ENCODE measurements at regions not wholly inside any gene's neighbourhood (a gene's known extent, or its start where the extent isn't known, plus 50 kb on each side); places are given as distances from the start of the nearest gene placed in this dataset.

DNA sequence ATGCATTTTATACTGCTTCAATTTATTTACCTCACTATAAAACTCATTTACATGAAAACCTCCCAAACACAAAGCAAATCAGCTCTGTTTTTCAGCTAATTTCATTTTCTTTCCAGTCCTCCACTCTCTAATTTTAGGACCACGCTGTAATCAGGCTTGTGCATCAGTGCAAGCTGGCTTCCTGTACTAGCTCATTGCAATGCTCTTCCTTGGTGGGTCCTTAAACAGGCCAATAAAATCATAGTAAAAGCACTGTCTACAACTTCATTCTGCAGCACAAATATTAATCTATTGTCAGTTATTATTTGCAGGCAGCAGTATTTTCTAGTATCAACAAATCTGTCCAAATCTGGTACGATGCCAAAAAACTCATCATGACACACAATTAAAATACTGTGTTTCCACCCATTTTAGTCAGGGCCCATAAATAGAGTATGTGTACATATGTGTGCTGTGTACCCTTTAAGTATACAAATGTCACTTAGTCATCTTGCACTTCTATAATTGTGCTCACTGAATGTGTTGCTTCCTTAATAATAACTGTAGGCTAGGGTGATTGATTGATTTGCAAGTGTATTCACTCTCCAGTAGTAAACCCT is 178.2 kb upstream of the HCCS start:
- Histone ChIP-seq H3K9me2 (replicated peaks; ENCODE audit: control insufficient read depth, low read length) (no peaks in the 10 kb centered on the region), H3K9me3 (ENCODE audit: control insufficient read depth, insufficient read depth, low read length) (no peaks in the 10 kb centered on the region), H3K27ac (ENCODE audit: low read depth, low read length) (no peak overlapping the region), H4K20me1 (ENCODE audit: control insufficient read depth, insufficient read depth, low read depth, low read length) (no peaks in the 10 kb centered on the region), H3K4me1 (ENCODE audit: control insufficient read depth, low read length) (no peaks in the 10 kb centered on the region), H3F3A (ENCODE audit: control insufficient read depth, insufficient read depth) (no peaks in the 10 kb centered on the region), H3K36me3 (ENCODE audit: control insufficient read depth, low read length) (no peaks in the 10 kb centered on the region), H3K27me3 (ENCODE audit: control insufficient read depth, low read length) (no peaks in the 10 kb centered on the region), H3K79me2 (ENCODE audit: control insufficient read depth, low read length) (no peaks in the 10 kb centered on the region), H3K4me2 (ENCODE audit: low read length) (no peak overlapping the region), H3K4me3 (ENCODE audit: low read length) (no peak overlapping the region)
- TF ChIP-seq, protein P1, sequence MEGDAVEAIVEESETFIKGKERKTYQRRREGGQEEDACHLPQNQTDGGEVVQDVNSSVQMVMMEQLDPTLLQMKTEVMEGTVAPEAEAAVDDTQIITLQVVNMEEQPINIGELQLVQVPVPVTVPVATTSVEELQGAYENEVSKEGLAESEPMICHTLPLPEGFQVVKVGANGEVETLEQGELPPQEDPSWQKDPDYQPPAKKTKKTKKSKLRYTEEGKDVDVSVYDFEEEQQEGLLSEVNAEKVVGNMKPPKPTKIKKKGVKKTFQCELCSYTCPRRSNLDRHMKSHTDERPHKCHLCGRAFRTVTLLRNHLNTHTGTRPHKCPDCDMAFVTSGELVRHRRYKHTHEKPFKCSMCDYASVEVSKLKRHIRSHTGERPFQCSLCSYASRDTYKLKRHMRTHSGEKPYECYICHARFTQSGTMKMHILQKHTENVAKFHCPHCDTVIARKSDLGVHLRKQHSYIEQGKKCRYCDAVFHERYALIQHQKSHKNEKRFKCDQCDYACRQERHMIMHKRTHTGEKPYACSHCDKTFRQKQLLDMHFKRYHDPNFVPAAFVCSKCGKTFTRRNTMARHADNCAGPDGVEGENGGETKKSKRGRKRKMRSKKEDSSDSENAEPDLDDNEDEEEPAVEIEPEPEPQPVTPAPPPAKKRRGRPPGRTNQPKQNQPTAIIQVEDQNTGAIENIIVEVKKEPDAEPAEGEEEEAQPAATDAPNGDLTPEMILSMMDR (IDR thresholded peaks at IDR 0.05; ENCODE audit: low read depth, low read length, poor library complexity, severe bottlenecking) = no peak
- TF ChIP-seq EZH2phosphoT487 (IDR thresholded peaks at IDR 0.05; ENCODE audit: borderline replicate concordance, low read length) = no peak

DNA sequence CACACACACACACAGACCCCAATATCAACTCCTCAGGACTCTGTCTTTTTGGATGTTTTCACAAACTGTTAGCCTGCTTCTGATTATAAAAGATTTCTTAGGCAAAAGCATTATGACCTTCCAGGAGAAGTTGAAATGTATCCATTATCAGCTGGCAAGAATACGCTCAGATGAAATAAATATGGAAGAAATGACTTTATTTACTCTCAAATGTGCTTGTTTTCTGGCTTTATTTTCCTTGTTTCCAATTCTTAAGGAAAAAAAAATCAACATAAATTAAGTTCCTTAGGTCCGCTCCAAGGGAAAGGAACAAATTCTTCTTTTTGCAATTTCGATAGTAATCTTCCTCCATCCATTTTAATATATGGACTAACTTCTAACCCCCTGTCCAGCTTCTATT is 175.6 kb upstream of the HCCS start:
- TF ChIP-seq, protein P1 (IDR thresholded peaks at IDR 0.05; ENCODE audit: low read depth, low read length, poor library complexity, severe bottlenecking) = no peak
- no peak for TF ChIP-seq EZH2phosphoT487 (IDR thresholded peaks at IDR 0.05; ENCODE audit: borderline replicate concordance, low read length)
- no peaks in the 10 kb centered on the region for H3K4me1 ChIP-seq (ENCODE audit: control insufficient read depth, low read length)
- H3K27me3 ChIP-seq (ENCODE audit: control insufficient read depth, low read length) = no peaks in the 10 kb centered on the region

DNA sequence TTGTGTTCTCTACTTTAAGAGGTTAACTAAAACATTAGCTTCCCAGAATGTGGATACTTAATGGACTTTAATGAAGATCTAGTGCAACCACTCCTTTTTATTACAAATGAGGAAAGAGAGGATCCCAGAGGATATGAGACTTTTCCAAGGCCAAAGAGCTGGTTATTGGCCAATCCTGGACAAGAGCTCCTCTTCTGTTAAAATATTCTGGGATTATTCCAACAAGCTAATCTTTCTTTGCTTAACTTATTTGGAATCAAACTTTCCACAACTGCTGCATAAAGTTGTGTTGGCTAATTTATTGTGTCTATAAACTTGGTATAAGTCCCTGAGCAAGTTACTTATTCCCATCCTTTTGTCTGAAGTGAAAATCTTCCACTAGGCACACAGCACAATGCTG is 174.2 kb upstream of the HCCS start:
- Histone ChIP-seq H3K4me2 (ENCODE audit: low read length) (no peak overlapping the region), H3K27ac (ENCODE audit: low read depth, low read length) (no peak overlapping the region), H3K27me3 (ENCODE audit: control insufficient read depth, low read length) (no peaks in the 10 kb centered on the region), H3K9me3 (ENCODE audit: control insufficient read depth, insufficient read depth, low read length) (no peaks in the 10 kb centered on the region), H3K79me2 (ENCODE audit: control insufficient read depth, low read length) (no peaks in the 10 kb centered on the region), H3K4me1 (ENCODE audit: control insufficient read depth, low read length) (no peaks in the 10 kb centered on the region), H4K20me1 (ENCODE audit: control insufficient read depth, insufficient read depth, low read depth, low read length) (no peaks in the 10 kb centered on the region), H3K4me3 (ENCODE audit: low read length) (no peak overlapping the region), H3F3A (ENCODE audit: control insufficient read depth, insufficient read depth) (no peaks in the 10 kb centered on the region), H3K9me2 (replicated peaks; ENCODE audit: control insufficient read depth, low read length) (no peaks in the 10 kb centered on the region), H3K36me3 (ENCODE audit: control insufficient read depth, low read length) (no peaks in the 10 kb centered on the region)
- TF ChIP-seq, protein P1 (IDR thresholded peaks at IDR 0.05; ENCODE audit: low read depth, low read length, poor library complexity, severe bottlenecking) = no peak
- TF ChIP-seq EZH2phosphoT487 (IDR thresholded peaks at IDR 0.05; ENCODE audit: borderline replicate concordance, low read length) = no peak

More for the DNA sequence above, 175.6 kb upstream of the HCCS start:
- no peaks in the 10 kb centered on the region for H3K9me3 ChIP-seq (ENCODE audit: control insufficient read depth, insufficient read depth, low read length)
- H3K9me2 ChIP-seq (replicated peaks; ENCODE audit: control insufficient read depth, low read length) = no peaks in the 10 kb centered on the region
- no peaks in the 10 kb centered on the region for H3K36me3 ChIP-seq (ENCODE audit: control insufficient read depth, low read length)
- no peaks in the 10 kb centered on the region for H3F3A ChIP-seq (ENCODE audit: control insufficient read depth, insufficient read depth)
- H4K20me1 ChIP-seq (ENCODE audit: control insufficient read depth, insufficient read depth, low read depth, low read length) = no peaks in the 10 kb centered on the region
- no peak overlapping the region for H3K27ac ChIP-seq (ENCODE audit: low read depth, low read length)
- no peak overlapping the region for H3K4me3 ChIP-seq (ENCODE audit: low read length)
- no peaks in the 10 kb centered on the region for H3K79me2 ChIP-seq (ENCODE audit: control insufficient read depth, low read length)
- no peak overlapping the region for H3K4me2 ChIP-seq (ENCODE audit: low read length)

Measured in DOHH2 (cell line).